ENCODE measurements at regions not wholly inside any gene's neighbourhood (a gene's known extent, or its start where the extent isn't known, plus 50 kb on each side); places are given as distances from the start of the nearest gene placed in this dataset.

DNA sequence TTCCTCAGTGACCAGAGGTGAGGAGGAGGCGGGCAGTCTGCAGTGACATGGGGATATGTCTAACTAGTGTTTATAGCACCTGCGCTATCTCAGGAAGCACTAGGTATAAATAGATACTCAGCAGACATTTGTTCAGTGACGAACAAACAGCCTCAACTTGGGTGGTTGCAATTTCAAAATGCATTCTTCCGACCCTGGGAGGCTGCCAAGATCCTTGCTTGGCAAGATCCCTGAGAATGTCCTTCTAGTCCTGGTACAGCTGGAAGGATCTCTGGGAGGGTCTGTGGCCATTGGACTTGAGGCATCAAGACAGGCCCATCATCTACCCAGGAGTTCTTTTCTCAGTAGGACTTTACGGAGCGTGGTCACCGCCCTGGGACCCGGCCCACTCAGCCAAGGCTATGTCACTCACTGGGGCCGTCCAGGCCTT, 299.5 kb downstream of the ZNF536 start:
- H3K18ac ChIP-seq (ENCODE audit: extremely low read depth, low read length): no peak overlapping the region
- H3K4me1 ChIP-seq (replicated peaks in 1 of 4; ENCODE audit: control insufficient read depth in 3 of 4, insufficient read depth in 4 of 4, low read length in 3 of 4): peaks cover 0 to 3% (median 1%) of the 10 kb centered on the region in 4 experiments; a peak in 1 of 7 replicates
- H2BK15ac ChIP-seq (ENCODE audit: low read length): no peak overlapping the region
- H2BK120ac ChIP-seq (replicated peaks; ENCODE audit: low read depth, low read length): no peak overlapping the region
- no peak overlapping the region for H3K23ac ChIP-seq (ENCODE audit: insufficient read length)
- H2BK12ac ChIP-seq (ENCODE audit: low read depth, low read length): no peak overlapping the region
- no peaks in the 10 kb centered on the region for H3K79me1 ChIP-seq (ENCODE audit: low read depth, low read length)
- ChIA-PET POLR2A (ENCODE audit: partially characterized antibody) (no interaction called here), CTCF (ENCODE audit: partially characterized antibody) (interaction anchor here (0.6 to 8.4 kb wide), 4 partner anchors 13 to 1748 kb away, joined by 3 to 94 read pairs (median 4); no protein-coding TSS in a partner anchor)
- no peak for DNase-seq (ENCODE audit: low read depth in 1 of 2, low spot score in 2 of 2)
- no peaks in the 10 kb centered on the region for H4K20me1 ChIP-seq (replicated peaks in 1 of 2; ENCODE audit: control insufficient read depth in 1 of 2, insufficient read depth in 2 of 2, low read length in 2 of 2)
- no peak overlapping the region for H2AK5ac ChIP-seq (ENCODE audit: low read depth, low read length)
- 90% methylated on average over 9 of the region's 9 CpGs; no CpG with 5 or more reads in 1 of the 2 experiments for WGBS, 2 experiments (ENCODE audit: extremely low coverage in 1 of 2, insufficient coverage in 1 of 2, insufficient read length in 1 of 2, insufficient replicate concordance in 2 of 2, low coverage in 1 of 2, low lambda C conversion rate in 2 of 2, missing lambda C conversion rate in 1 of 2)
- H4K8ac ChIP-seq (ENCODE audit: extremely low read depth, insufficient read depth, low read length): no peak overlapping the region
- H3K56ac ChIP-seq (replicated peaks; ENCODE audit: insufficient read length, low read depth, low read length): no peak overlapping the region
- H2AFZ ChIP-seq (ENCODE audit: low read length): no peak overlapping the region
- no peak overlapping the region for H3K14ac ChIP-seq (ENCODE audit: insufficient read length)
- H3K27me3 ChIP-seq (replicated peaks in 1 of 4; ENCODE audit: control insufficient read depth in 3 of 4, extremely low read depth in 1 of 4, insufficient read depth in 3 of 4, low read length in 3 of 4): no peaks in the 10 kb centered on the region
- TF ChIP-seq, protein P1, sequence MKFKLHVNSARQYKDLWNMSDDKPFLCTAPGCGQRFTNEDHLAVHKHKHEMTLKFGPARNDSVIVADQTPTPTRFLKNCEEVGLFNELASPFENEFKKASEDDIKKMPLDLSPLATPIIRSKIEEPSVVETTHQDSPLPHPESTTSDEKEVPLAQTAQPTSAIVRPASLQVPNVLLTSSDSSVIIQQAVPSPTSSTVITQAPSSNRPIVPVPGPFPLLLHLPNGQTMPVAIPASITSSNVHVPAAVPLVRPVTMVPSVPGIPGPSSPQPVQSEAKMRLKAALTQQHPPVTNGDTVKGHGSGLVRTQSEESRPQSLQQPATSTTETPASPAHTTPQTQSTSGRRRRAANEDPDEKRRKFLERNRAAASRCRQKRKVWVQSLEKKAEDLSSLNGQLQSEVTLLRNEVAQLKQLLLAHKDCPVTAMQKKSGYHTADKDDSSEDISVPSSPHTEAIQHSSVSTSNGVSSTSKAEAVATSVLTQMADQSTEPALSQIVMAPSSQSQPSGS (IDR thresholded peaks at IDR 0.05; ENCODE audit: low read length): no peak
- TF ChIP-seq CEBPB (IDR thresholded peaks at IDR 0.05; ENCODE audit: low read depth, low read length) (no peak), RXRA (IDR thresholded peaks at IDR 0.05; ENCODE audit: insufficient read depth, low read depth, low read length) (no peak), EP300 (IDR thresholded peaks at IDR 0.05; ENCODE audit: borderline replicate concordance in 1 of 2, low read depth in 2 of 2, low read length in 2 of 2) (no peak), NRF1 (IDR thresholded peaks at IDR 0.05; ENCODE audit: low read depth, low read length) (no peak), TAF1 (IDR thresholded peaks at IDR 0.05; ENCODE audit: low read depth, low read length) (no peak), JUN (IDR thresholded peaks at IDR 0.05; ENCODE audit: low read depth, low read length) (no peak), KDM4A (IDR thresholded peaks at IDR 0.05; ENCODE audit: low read depth, low read length, severe bottlenecking) (no peak), CHD1 (IDR thresholded peaks at IDR 0.05; ENCODE audit: low read depth, low read length) (no peak)
- H2BK20ac ChIP-seq (ENCODE audit: low read length): no peak overlapping the region
- H3K4me2 ChIP-seq (ENCODE audit: insufficient read depth in 1 of 2, low read depth in 2 of 2, low read length in 2 of 2): no peak overlapping the region
- no peak overlapping the region for H3K9ac ChIP-seq (replicated peaks in 1 of 4; ENCODE audit: extremely low read depth in 1 of 4, low read depth in 3 of 4, low read length in 3 of 4)
- no peak overlapping the region for H3K4ac ChIP-seq (replicated peaks; ENCODE audit: insufficient read length, low read depth, low read length)
- no peak overlapping the region for H4K91ac ChIP-seq (replicated peaks; ENCODE audit: insufficient read length, low read length)
- no peaks in the 10 kb centered on the region for H3K9me3 ChIP-seq (ENCODE audit: insufficient read depth in 2 of 2, low read depth in 1 of 2, low read length in 1 of 2)
- H2BK5ac ChIP-seq (ENCODE audit: low read depth, low read length): no peak overlapping the region
- no peak for FAIRE-seq
- H3K23me2 ChIP-seq (ENCODE audit: low read depth, low read length): no peaks in the 10 kb centered on the region
- H3K36me3 ChIP-seq (ENCODE audit: control insufficient read depth in 2 of 4, insufficient read depth in 4 of 4, low read length in 3 of 4): no peaks in the 10 kb centered on the region
- H3K4me3 ChIP-seq (ENCODE audit: extremely low read depth in 1 of 4, insufficient read depth in 2 of 4, low read depth in 3 of 4, low read length in 4 of 4): no peak overlapping the region
- H4K5ac ChIP-seq (ENCODE audit: insufficient read length, low read depth, low read length): no peak overlapping the region
- no peaks in the 10 kb centered on the region for H3K79me2 ChIP-seq (ENCODE audit: control insufficient read depth in 1 of 2, insufficient read depth in 2 of 2, low read length in 2 of 2)
- H3K27ac ChIP-seq (ENCODE audit: low read depth, low read length): no peak overlapping the region
